ENCODE measurements at regions not wholly inside any gene's neighbourhood (a gene's known extent, or its start where the extent isn't known, plus 50 kb on each side); places are given as distances from the start of the nearest gene placed in this dataset.
"Not testable (repeated sequence)": the region's sequence is repeated elsewhere in the genome, so short reads cannot be mapped to it uniquely, and the experiment has no call there.

DNA sequence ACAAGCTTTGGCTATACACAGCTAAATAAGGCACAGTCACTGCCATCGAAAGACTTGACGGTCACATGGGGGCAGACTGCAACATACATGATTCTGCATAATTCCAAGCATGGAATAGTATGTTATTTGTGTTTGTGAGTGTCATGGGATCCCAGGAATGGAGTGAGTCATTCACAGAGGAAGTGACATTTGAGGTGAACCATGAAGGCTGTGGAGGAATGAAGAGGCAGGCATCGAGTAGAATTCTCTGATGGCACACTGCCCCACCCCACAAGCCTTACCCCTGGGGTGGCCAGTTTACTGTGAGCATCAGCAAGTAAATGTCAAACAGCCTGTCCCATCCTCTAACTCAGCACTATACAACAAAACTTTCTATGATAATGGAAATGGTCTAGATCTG lies 619.7 kb downstream of the MID1IP1 start:
- no peak overlapping the region for H3K4me3 ChIP-seq (ENCODE audit: low read depth, low read length)
- DNase-seq (ENCODE audit: low read depth): no peak
- TF ChIP-seq, protein P1, sequence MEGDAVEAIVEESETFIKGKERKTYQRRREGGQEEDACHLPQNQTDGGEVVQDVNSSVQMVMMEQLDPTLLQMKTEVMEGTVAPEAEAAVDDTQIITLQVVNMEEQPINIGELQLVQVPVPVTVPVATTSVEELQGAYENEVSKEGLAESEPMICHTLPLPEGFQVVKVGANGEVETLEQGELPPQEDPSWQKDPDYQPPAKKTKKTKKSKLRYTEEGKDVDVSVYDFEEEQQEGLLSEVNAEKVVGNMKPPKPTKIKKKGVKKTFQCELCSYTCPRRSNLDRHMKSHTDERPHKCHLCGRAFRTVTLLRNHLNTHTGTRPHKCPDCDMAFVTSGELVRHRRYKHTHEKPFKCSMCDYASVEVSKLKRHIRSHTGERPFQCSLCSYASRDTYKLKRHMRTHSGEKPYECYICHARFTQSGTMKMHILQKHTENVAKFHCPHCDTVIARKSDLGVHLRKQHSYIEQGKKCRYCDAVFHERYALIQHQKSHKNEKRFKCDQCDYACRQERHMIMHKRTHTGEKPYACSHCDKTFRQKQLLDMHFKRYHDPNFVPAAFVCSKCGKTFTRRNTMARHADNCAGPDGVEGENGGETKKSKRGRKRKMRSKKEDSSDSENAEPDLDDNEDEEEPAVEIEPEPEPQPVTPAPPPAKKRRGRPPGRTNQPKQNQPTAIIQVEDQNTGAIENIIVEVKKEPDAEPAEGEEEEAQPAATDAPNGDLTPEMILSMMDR (conservative IDR thresholded peaks at IDR 0.05; ENCODE audit: low read depth, low read length): no peak

DNA sequence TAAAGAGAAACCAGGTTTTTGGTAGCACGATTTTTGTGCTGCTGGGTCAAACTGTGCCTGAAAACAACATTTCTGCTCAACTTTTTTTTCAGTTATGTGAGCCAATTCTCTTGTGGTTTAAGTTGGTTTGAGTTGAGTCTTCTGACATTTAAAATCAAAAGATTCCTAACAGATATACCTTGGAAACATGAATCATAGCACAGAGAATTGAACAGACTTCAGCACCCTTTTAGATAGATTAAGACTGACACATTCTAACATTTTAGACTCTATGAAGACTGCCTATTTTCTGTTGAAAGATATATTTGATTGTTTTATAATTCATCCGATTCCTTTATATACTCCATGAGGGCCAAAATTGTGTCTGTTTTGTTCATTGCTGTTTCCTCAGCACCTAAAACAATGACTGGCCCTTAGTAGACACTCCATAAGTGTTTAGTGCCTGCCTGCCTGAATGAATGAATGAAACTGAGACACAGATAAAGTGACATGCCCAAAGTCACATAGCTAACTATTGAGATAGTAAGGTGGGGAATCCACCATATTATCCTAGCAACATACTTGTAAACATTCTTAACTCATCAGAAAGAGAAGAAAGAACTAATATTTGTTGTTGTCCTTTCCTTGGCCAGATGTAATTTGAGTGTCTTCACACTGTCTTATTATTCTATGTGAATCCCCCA lies 624.0 kb downstream of the MID1IP1 start:
- DNase-seq (ENCODE audit: low read depth): no peak
- H3K4me3 ChIP-seq (ENCODE audit: low read depth, low read length): no peak overlapping the region
- TF ChIP-seq, protein P1 (conservative IDR thresholded peaks at IDR 0.05; ENCODE audit: low read depth, low read length): no peak

DNA sequence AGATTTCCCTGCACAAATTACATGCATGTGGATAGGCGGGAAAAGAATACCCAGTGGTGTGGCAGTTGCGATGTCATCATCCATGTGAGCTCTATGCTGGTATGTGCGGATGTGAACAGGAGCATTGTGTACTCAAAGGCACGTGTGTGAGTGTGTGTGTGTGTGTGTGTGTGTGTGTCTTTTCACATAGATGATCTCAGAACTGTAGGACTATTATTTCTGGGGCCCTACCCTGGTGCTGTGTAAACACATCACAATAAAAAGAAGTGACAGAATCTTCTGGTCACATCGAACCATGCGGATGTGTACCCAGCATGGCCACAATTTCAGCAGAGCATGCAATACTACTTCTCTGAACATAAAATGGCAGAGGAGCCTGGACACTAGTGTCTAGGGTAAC lies 624.8 kb downstream of the MID1IP1 start:
- no peak overlapping the region for H3K4me3 ChIP-seq (ENCODE audit: low read depth, low read length)
- TF ChIP-seq, protein P1 (conservative IDR thresholded peaks at IDR 0.05; ENCODE audit: low read depth, low read length): no peak
- no peak for DNase-seq (ENCODE audit: low read depth)

DNA sequence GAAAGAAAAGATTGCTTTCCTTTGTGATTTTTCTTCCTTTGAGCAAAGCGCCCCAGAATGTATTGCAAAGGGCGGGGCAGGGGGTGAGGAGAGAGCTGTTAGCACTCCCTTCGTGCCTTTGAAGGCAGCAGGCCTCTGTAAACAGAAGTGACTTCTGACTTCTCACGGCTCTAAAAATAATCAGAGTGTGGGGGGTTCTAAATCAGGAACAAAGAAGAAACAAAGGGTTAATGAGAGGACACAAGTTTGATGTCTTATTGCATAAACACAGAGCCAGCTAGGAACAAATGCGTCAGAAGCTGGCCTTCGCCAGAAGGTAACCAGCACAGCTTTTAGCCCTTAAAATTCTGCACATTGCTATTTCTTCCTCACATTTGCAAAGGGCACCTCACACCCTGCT lies 626.2 kb downstream of the MID1IP1 start:
- TF ChIP-seq, protein P1 (conservative IDR thresholded peaks at IDR 0.05; ENCODE audit: low read depth, low read length): no peak
- H3K4me3 ChIP-seq (ENCODE audit: low read depth, low read length): no peak overlapping the region
- DNase-seq (ENCODE audit: low read depth): no peak

DNA sequence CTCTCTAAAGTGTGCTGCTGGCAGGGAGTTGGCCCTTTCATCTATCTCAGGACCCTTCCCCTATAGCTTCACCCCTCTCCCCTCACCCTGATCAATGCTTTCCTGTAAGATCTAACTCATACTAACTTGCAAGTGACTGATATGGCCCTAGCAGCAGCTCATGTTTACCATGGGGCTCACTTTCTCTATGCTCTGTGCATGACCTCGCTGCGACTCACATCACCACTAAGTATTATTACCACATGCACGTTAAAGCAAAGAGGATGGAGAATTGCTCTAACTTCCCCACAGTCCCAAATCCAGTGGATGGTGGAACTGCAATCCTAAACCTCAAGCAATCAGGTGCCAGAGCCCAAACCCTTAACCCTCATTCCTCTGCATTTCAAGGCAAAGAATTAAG lies 626.6 kb downstream of the MID1IP1 start:
- DNase-seq (ENCODE audit: low read depth): no peak
- TF ChIP-seq, protein P1 (conservative IDR thresholded peaks at IDR 0.05; ENCODE audit: low read depth, low read length): no peak
- no peak overlapping the region for H3K4me3 ChIP-seq (ENCODE audit: low read depth, low read length)

DNA sequence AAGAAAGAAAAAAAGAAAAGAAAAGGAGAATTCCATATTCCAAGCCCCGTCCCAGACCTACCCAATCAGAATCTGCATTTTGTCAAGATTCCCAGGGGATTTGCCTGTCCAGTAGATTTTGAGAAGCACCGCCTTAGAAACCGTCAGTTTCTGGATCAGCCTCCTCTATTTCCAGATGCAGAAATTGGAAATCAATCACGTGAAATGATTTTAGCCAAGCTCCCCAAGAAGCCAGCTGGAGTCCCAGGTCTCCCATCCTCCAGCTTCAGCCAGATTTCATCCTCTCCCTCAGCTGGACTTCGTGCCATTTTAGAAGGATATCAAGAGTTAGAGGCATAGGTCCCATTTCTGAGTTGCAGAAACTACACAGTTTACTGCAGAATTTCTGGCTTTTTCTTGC lies 629.3 kb downstream of the MID1IP1 start:
- TF ChIP-seq, protein P1 (conservative IDR thresholded peaks at IDR 0.05; ENCODE audit: low read depth, low read length): no peak
- no peak for DNase-seq (ENCODE audit: low read depth)
- H3K4me3 ChIP-seq (ENCODE audit: low read depth, low read length): no peak overlapping the region

DNA sequence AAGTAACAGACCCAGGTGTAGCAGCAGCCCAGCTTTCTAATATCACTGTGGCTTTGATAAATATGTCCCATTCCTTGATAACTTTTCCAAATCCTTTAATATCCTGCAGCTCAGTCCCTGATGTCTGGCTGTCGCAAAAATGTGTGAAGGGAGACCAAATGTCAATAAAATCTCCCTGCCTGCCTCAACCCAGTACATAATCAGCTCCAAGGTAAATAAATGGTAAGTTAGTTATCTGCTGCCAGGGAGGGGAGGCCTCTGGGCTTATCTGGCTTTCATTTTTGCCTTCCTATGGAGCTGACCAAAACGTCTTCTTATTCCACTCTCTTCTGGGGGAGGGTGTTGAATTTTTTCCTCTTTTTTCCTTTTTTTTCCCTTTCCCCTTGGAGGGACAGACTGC lies 630.6 kb downstream of the MID1IP1 start:
- no peak for DNase-seq (ENCODE audit: low read depth)
- no peak overlapping the region for H3K4me3 ChIP-seq (ENCODE audit: low read depth, low read length)
- TF ChIP-seq, protein P1 (conservative IDR thresholded peaks at IDR 0.05; ENCODE audit: low read depth, low read length): no peak

DNA sequence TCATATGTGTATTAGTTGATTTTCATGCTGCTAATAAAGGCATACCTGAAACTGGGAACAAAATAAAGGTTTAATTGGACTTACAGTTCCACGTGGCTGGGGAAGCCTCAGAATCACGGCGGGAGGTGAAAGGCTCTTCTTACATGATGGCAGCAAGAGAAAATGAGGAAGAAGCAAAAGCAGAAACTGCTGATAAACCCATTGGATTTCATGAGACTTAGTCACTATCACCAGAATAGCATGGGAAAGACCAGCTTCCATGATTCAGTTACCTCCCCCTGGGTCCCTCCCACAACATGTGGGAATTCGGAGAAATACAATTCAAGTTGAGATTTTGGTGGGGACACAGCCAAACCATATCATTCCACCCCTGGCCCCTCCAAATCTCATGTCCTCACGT lies 633.4 kb downstream of the MID1IP1 start:
- DNase-seq (ENCODE audit: low read depth): not testable (repeated sequence)

DNA sequence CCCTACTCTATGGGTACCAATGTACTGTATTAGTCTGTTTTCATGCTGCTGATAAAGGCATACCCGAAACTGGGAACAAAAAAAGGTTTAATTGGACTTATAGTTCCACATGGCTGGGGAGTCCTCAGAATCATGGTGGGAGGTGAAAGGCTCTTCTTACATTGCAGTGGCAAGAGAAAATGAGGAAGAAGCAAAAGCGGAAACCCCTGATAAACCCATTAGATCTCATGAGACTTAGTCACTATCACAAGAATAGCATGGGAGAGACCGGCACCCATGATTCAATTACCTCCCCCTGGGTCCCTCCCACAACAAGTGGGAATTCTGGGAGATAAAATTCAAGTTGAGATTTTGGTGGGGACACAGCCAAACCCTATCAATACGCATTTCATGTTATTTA lies 635.3 kb downstream of the MID1IP1 start:
- not testable (repeated sequence) for DNase-seq (ENCODE audit: low read depth); H3K4me3 ChIP-seq (ENCODE audit: low read depth, low read length)

More for the DNA sequence above, 633.4 kb downstream of the MID1IP1 start:
- not testable (repeated sequence) for H3K4me3 ChIP-seq (ENCODE audit: low read depth, low read length)
